HG03378 (cell line): ENCODE measurements at regions not wholly inside any gene's neighbourhood (a gene's known extent, or its start where the extent isn't known, plus 50 kb on each side); places are given as distances from the start of the nearest gene placed in this dataset.

ENCODE experiments used
- ATAC-seq: cut with Tn5 transposase; IDR thresholded peaks from one replicate; pipeline ENCODE4 v1.9.1; 2021; ENCODE audit warnings: mild to moderate bottlenecking, moderate library complexity; ENCODE audit not compliant: unreplicated experiment

GRCh38 chr6:170101281-170102035 is 189.4 kb downstream of the DLL1 start:
- no peak for ATAC-seq

GRCh38 chr6:170100046-170100445 is 190.8 kb downstream of the DLL1 start:
- ATAC-seq, result no peak

GRCh38 chr6:170099387-170099786 is 191.5 kb downstream of the DLL1 start:
- no peak for ATAC-seq

- no peak for ATAC-seq
These were observed 192.3 kb downstream of the DLL1 start for GRCh38 chr6:170098428-170099170.

- no peak for ATAC-seq
These were observed 193.1 kb downstream of the DLL1 start for GRCh38 chr6:170097505-170098427.

GRCh38 chr6:170096803-170097504 is 193.9 kb downstream of the DLL1 start:
- no peak for ATAC-seq

- no peak for ATAC-seq
These were observed 194.6 kb downstream of the DLL1 start for GRCh38 chr6:170096191-170096802.

- ATAC-seq, result no peak
These were observed 195.5 kb downstream of the DLL1 start for GRCh38 chr6:170095273-170095981.

- ATAC-seq, result no peak
These were observed 196.1 kb downstream of the DLL1 start for GRCh38 chr6:170094686-170095272.

GRCh38 chr6:170093658-170094596 is 197.0 kb downstream of the DLL1 start:
- ATAC-seq, result no peak

GRCh38 chr6:170093276-170093657 is 197.6 kb downstream of the DLL1 start:
- ATAC-seq, result no peak

GRCh38 chr6:170092826-170093225 is 198.1 kb downstream of the DLL1 start:
- ATAC-seq, result no peak

GRCh38 chr6:170091639-170092579 is 199.0 kb downstream of the DLL1 start:
- ATAC-seq, result no peak

- ATAC-seq, result no peak
These were observed 199.8 kb downstream of the DLL1 start for GRCh38 chr6:170091000-170091638.

- no peak for ATAC-seq
These were observed 200.3 kb downstream of the DLL1 start for GRCh38 chr6:170090561-170090960.

GRCh38 chr6:170089963-170090362 is 200.9 kb downstream of the DLL1 start:
- no peak for ATAC-seq

GRCh38 chr6:170088582-170088955 is 202.3 kb downstream of the DLL1 start:
- peak; percentile 5 for ATAC-seq
